Sigmoid colon (tissue), 6 donors: ENCODE measurements at regions not wholly inside any gene's neighbourhood (a gene's known extent, or its start where the extent isn't known, plus 50 kb on each side); places are given as distances from the start of the nearest gene placed in this dataset.

Source experiments
- DNase-seq: peaks from one replicate; pipeline ENCODE4 v3.0.0-alpha.2; 2019
- H3K27ac ChIP-seq, 4 donors: fragments of 200-600 bp; sonication (generic); one replicate each; pipeline ENCODE4 v1.5.1; 2016 to 2019; ENCODE audit warnings: mild to moderate bottlenecking in 1 of 4
- H3K27me3 ChIP-seq, 3 donors: fragments of 200-600 bp; sonication (generic); one replicate each; pipeline ENCODE4 v1.5.1; 2019; ENCODE audit warnings: mild to moderate bottlenecking in 1 of 3
- H3K36me3 ChIP-seq, 4 donors: fragments of 200-600 bp; sonication (generic); one replicate each; pipeline ENCODE4 v1.5.1; 2016 to 2019
- H3K4me1 ChIP-seq, 4 donors: fragments of 200-600 bp; sonication (generic); one replicate each; pipeline ENCODE4 v1.5.1; 2017 to 2019
- H3K4me3 ChIP-seq, 4 donors: fragments of 200-600 bp; sonication (generic); one replicate each; pipeline ENCODE4 v1.5.1; 2017 to 2019; ENCODE audit warnings: mild to moderate bottlenecking in 2 of 4, moderate library complexity in 1 of 4
- H3K9me3 ChIP-seq, 4 donors: fragments of 200-600 bp in 3 of 4; sonication (generic) in 3 of 4; one replicate each; pipeline versions ENCODE4 v1.5.1 to v1.6.1; 2013 to 2019
- EP300 ChIP-seq, 4 donors: sonication (generic); formaldehyde crosslinking; IDR thresholded peaks; one replicate each; pipeline ENCODE4 v1.6.1; 2017; ENCODE audit warnings: antibody characterized with exemption in 4 of 4
- POLR2A ChIP-seq, 2 donors: fragments of 450-650 bp; IDR thresholded peaks; one replicate each; pipeline ENCODE4 v1.6.1; 2016; ENCODE audit warnings: antibody characterized with exemption in 2 of 2, mild to moderate bottlenecking in 2 of 2, moderate library complexity in 2 of 2
- POLR2AphosphoS5 ChIP-seq, 4 donors: sonication (generic); formaldehyde crosslinking; IDR thresholded peaks; one replicate each; pipeline ENCODE4 v1.6.1; 2017; ENCODE audit warnings: antibody characterized with exemption in 4 of 4
- WGBS, 2 donors: extraction: QIAGEN DNeasy Blood & Tissue Kit; methylation state at CpG; one replicate each; pipeline ENCODE4 v1.1.7; 2013; 5-methylcytosine and 5-hydroxymethylcytosine counted together
- intact Hi-C: fragments of 100-400 bp; cut with DNase I; formaldehyde crosslinking; loops from one replicate; pipeline ENCODE4 v1.15.1; 2023
- TF ChIP-seq, protein P1 (sequence below), 4 experiments: fragments of 450-650 bp in 3 of 4; fragments of 200-600 bp in 1 of 4; IDR thresholded peaks; one replicate each; pipeline ENCODE4 v1.5.1; 2016 to 2019; ENCODE audit warnings: antibody characterized with exemption in 4 of 4, mild to moderate bottlenecking in 3 of 4, moderate library complexity in 2 of 4
- donor health status: healthy with polysubstance abuse.
- donor health status: healthy.

- Histone ChIP-seq H3K4me3 (no peak overlapping the region), H3K27ac (no peak overlapping the region), H3K27me3 (no peaks in the 10 kb centered on the region), H3K4me1 (no peaks in the 10 kb centered on the region), H3K36me3 (no peaks in the 10 kb centered on the region), H3K9me3 (peaks cover 0 to 5% (median 2%) of the 10 kb centered on the region in 4 donors)
- 50 to 55% methylated on average over 6 of the region's 6 CpGs for whole genome bisulfite sequencing, 2 donors
- DNase-seq: no peak
- TF ChIP-seq, protein P1, sequence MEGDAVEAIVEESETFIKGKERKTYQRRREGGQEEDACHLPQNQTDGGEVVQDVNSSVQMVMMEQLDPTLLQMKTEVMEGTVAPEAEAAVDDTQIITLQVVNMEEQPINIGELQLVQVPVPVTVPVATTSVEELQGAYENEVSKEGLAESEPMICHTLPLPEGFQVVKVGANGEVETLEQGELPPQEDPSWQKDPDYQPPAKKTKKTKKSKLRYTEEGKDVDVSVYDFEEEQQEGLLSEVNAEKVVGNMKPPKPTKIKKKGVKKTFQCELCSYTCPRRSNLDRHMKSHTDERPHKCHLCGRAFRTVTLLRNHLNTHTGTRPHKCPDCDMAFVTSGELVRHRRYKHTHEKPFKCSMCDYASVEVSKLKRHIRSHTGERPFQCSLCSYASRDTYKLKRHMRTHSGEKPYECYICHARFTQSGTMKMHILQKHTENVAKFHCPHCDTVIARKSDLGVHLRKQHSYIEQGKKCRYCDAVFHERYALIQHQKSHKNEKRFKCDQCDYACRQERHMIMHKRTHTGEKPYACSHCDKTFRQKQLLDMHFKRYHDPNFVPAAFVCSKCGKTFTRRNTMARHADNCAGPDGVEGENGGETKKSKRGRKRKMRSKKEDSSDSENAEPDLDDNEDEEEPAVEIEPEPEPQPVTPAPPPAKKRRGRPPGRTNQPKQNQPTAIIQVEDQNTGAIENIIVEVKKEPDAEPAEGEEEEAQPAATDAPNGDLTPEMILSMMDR (IDR thresholded peaks at IDR 0.05): no peak
- no peak for TF ChIP-seq EP300 (IDR thresholded peaks at IDR 0.05)
- no peak for TF ChIP-seq POLR2A (IDR thresholded peaks at IDR 0.05)
- intact Hi-C loops: no loop called here
Measured at GRCh38 chr12:25051171-25051570, 102.3 kb upstream of the BCAT1 start.

DNA sequence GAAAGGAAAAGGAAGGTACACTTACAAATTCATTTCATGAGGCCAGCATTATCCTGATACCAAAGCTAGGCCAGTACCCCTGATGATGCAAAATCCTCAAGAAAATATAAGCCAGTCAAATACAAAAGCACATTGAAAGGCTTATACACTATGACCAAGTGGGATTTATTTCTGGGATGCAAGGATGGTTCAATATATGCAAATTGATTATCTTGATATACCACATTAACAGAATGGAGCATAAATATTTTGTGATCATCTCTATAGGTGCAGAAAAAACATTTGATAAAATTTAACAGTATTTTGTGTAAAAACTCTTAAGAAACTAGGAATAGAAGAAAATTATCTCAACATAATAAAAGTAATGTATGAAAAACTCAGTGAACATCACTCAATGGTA, 97.0 kb upstream of the BCAT1 start:
- no peak for DNase-seq
- TF ChIP-seq POLR2AphosphoS5 (IDR thresholded peaks at IDR 0.05) (no peak), POLR2A (IDR thresholded peaks at IDR 0.05) (no peak), EP300 (IDR thresholded peaks at IDR 0.05) (no peak)
- TF ChIP-seq, protein P1 (IDR thresholded peaks at IDR 0.05): no peak
- H3K4me3 ChIP-seq: no peak overlapping the region
- intact Hi-C loops: no loop called here
- no peaks in the 10 kb centered on the region for H3K4me1 ChIP-seq
- H3K27ac ChIP-seq: no peak overlapping the region
- no peaks in the 10 kb centered on the region for H3K27me3 ChIP-seq
- H3K9me3 ChIP-seq: peaks cover 0 to 7% (median 2%) of the 10 kb centered on the region in 4 donors
- H3K36me3 ChIP-seq: no peaks in the 10 kb centered on the region

GRCh38 chr12:25041006-25041741, 92.3 kb upstream of the BCAT1 start:
- Histone ChIP-seq H3K4me1 (no peaks in the 10 kb centered on the region), H3K9me3 (peaks cover 0 to 2% (median 0%) of the 10 kb centered on the region in 4 donors), H3K27me3 (no peaks in the 10 kb centered on the region), H3K27ac (no peak overlapping the region), H3K36me3 (no peaks in the 10 kb centered on the region), H3K4me3 (no peak overlapping the region)
- TF ChIP-seq POLR2A (IDR thresholded peaks at IDR 0.05): no peak
- TF ChIP-seq POLR2AphosphoS5 (IDR thresholded peaks at IDR 0.05): no peak
- no peak for TF ChIP-seq EP300 (IDR thresholded peaks at IDR 0.05)
- TF ChIP-seq, protein P1 (IDR thresholded peaks at IDR 0.05): no peak
- no peak for DNase-seq
- 71 to 73% methylated on average over 9 of the region's 9 CpGs for WGBS, 2 donors
- intact Hi-C loops: no loop called here

GRCh38 chr12:25040593-25040992, 91.7 kb upstream of the BCAT1 start:
- Histone ChIP-seq H3K27ac (no peak overlapping the region), H3K4me1 (no peaks in the 10 kb centered on the region), H3K9me3 (no peaks in the 10 kb centered on the region), H3K4me3 (no peak overlapping the region), H3K27me3 (no peaks in the 10 kb centered on the region), H3K36me3 (no peaks in the 10 kb centered on the region)
- TF ChIP-seq POLR2AphosphoS5 (IDR thresholded peaks at IDR 0.05) (no peak), EP300 (IDR thresholded peaks at IDR 0.05) (no peak), POLR2A (IDR thresholded peaks at IDR 0.05) (no peak)
- TF ChIP-seq, protein P1 (IDR thresholded peaks at IDR 0.05): no peak
- WGBS, 2 donors: 86 to 90% methylated on average over 4 of the region's 4 CpGs
- DNase-seq: no peak
- intact Hi-C loops: no loop called here

DNA sequence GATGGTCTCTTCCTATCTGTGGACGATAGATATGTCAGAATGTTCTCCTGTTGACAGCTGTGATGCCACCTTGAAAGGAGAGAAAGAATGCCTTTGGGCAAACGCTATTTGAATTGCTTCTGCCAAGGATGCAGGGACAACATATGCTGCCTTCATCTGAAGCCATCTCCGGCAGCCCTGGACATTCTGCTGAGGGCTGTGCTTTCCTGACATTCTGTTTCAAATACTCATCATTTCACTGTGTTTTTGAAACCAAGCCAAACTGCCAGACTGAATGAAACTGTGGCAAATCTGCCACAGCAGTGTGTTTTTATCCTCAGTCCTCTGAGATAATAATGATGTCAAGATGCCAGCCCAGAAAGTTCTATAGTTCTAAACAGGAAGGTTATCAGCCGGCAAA, 85.8 kb upstream of the BCAT1 start:
- no peak for TF ChIP-seq POLR2AphosphoS5 (IDR thresholded peaks at IDR 0.05)
- TF ChIP-seq POLR2A (IDR thresholded peaks at IDR 0.05): no peak
- TF ChIP-seq EP300 (IDR thresholded peaks at IDR 0.05): no peak
- TF ChIP-seq, protein P1 (IDR thresholded peaks at IDR 0.05): no peak
- no peaks in the 10 kb centered on the region for H3K36me3 ChIP-seq
- H3K27ac ChIP-seq: no peak overlapping the region
- H3K27me3 ChIP-seq: no peaks in the 10 kb centered on the region
- intact Hi-C loops: no loop called here
- H3K4me1 ChIP-seq: no peaks in the 10 kb centered on the region
- no peak overlapping the region for H3K4me3 ChIP-seq
- H3K9me3 ChIP-seq: no peaks in the 10 kb centered on the region
- 75 to 84% methylated on average over 4 of the region's 4 CpGs for WGBS, 2 donors
- no peak for DNase-seq
